ENCODE measurements at regions not wholly inside any gene's neighbourhood (a gene's known extent, or its start where the extent isn't known, plus 50 kb on each side); places are given as distances from the start of the nearest gene placed in this dataset.

GRCh38 chr18:64245126-64245861 is 96.4 kb upstream of the LINC00305 start:
- Histone ChIP-seq H3K9ac (ENCODE audit: low read length) (no peak overlapping the region), H3K4me3 (ENCODE audit: low read length) (no peak overlapping the region), H3K27ac (ENCODE audit: low read length) (no peak overlapping the region), H4K20me1 (ENCODE audit: insufficient read depth) (no peaks in the 10 kb centered on the region), H3K79me2 (replicated peaks; ENCODE audit: insufficient read depth, low read length) (no peaks in the 10 kb centered on the region), H3K9me3 (ENCODE audit: low read length) (no peaks in the 10 kb centered on the region), H3F3A (ENCODE audit: insufficient read depth, low read length, poor library complexity, severe bottlenecking) (no peaks in the 10 kb centered on the region), H3K9me2 (ENCODE audit: insufficient read depth, low read length) (no peaks in the 10 kb centered on the region), H3K36me3 (ENCODE audit: insufficient read depth, low read length) (no peaks in the 10 kb centered on the region), H2AFZ (ENCODE audit: low read depth, low read length) (no peak overlapping the region), H3K4me2 (ENCODE audit: low read length) (no peak overlapping the region), H3K27me3 (ENCODE audit: insufficient read depth, low read depth, low read length) (no peaks in the 10 kb centered on the region)
- no peak for TF ChIP-seq MXI1 (conservative IDR thresholded peaks at IDR 0.05; ENCODE audit: poor library complexity, severe bottlenecking)
- no peak for TF ChIP-seq TAF1 (IDR thresholded peaks at IDR 0.05; ENCODE audit: low read depth)
- TF ChIP-seq POLR2AphosphoS5 (IDR thresholded peaks at IDR 0.05) = no peak
- TF ChIP-seq EP300 (conservative IDR thresholded peaks at IDR 0.05; ENCODE audit: poor library complexity, severe bottlenecking) = no peak
- TF ChIP-seq CTCF (IDR thresholded peaks at IDR 0.05; ENCODE audit: poor library complexity, severe bottlenecking) = no peak
- no peak for TF ChIP-seq EZH2 (IDR thresholded peaks at IDR 0.05; ENCODE audit: borderline replicate concordance, insufficient read depth, low read length, poor library complexity, severe bottlenecking)
- TF ChIP-seq REST (IDR thresholded peaks at IDR 0.05; ENCODE audit: borderline replicate concordance) = no peak

- no peak overlapping the region for H3K4me2 ChIP-seq (ENCODE audit: low read length)
- H3K9ac ChIP-seq (ENCODE audit: low read length) = no peak overlapping the region
- no peaks in the 10 kb centered on the region for H3F3A ChIP-seq (ENCODE audit: insufficient read depth, low read length, poor library complexity, severe bottlenecking)
- no peaks in the 10 kb centered on the region for H3K36me3 ChIP-seq (ENCODE audit: insufficient read depth, low read length)
- H2AFZ ChIP-seq (ENCODE audit: low read depth, low read length) = no peak overlapping the region
- no peak overlapping the region for H3K27ac ChIP-seq (ENCODE audit: low read length)
- TF ChIP-seq SMC3 (conservative IDR thresholded peaks at IDR 0.05; ENCODE audit: poor library complexity) (peak; percentile 22), RAD21 (conservative IDR thresholded peaks at IDR 0.05) (peak; percentile 44), TAF1 (IDR thresholded peaks at IDR 0.05; ENCODE audit: low read depth) (no peak), CTCF (IDR thresholded peaks at IDR 0.05; ENCODE audit: poor library complexity, severe bottlenecking) (peak; percentile 24)
- H3K9me3 ChIP-seq (ENCODE audit: low read length) = no peaks in the 10 kb centered on the region
- H3K27me3 ChIP-seq (ENCODE audit: insufficient read depth, low read depth, low read length) = no peaks in the 10 kb centered on the region
- no peaks in the 10 kb centered on the region for H4K20me1 ChIP-seq (ENCODE audit: insufficient read depth)
- H3K79me2 ChIP-seq (replicated peaks; ENCODE audit: insufficient read depth, low read length) = no peaks in the 10 kb centered on the region
- no peaks in the 10 kb centered on the region for H3K9me2 ChIP-seq (ENCODE audit: insufficient read depth, low read length)
- H3K4me3 ChIP-seq (ENCODE audit: low read length) = no peak overlapping the region
Observed at GRCh38 chr18:64244571-64244970, 95.7 kb upstream of the LINC00305 start.

Measured in neural cell (in vitro differentiated cells).